ENCODE measurements at regions not wholly inside any gene's neighbourhood (a gene's known extent, or its start where the extent isn't known, plus 50 kb on each side); places are given as distances from the start of the nearest gene placed in this dataset.
"Not testable (repeated sequence)": the region's sequence is repeated elsewhere in the genome, so short reads cannot be mapped to it uniquely, and the experiment has no call there.

DNA sequence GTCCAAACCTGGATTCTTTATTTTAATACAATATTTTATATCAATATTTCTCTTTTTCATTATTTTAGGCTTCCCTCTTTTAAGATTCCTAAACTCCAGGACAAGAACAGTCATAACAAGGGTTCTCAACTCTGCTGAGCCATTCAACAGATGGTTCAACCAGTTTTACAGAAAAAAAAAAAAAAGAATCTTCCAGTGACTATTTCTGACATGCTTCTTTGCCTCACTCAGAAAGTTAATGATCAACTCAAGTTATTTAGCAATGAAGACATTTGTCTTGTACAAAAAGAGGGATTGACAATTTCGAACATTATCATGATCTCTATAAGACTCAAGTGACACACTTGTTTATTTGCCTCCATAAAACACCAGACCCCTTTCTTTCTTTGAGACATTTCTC lies 282.6 kb upstream of the GRID2 start:
- DNase-seq, result no peak
- no peaks in the 10 kb centered on the region for H3K27me3 ChIP-seq
- intact Hi-C loops (cut with DNase I), result no loop called here
- H3K4me3 ChIP-seq, result no peak overlapping the region
- H3K9me3 ChIP-seq, result no peaks in the 10 kb centered on the region
- no peaks in the 10 kb centered on the region for H3K4me1 ChIP-seq
- no peak overlapping the region for H3K27ac ChIP-seq
- H3K36me3 ChIP-seq, result no peaks in the 10 kb centered on the region
- H3K9ac ChIP-seq (ENCODE audit: low read depth in 2 of 2, low read length in 2 of 2), result no peak overlapping the region
- TF ChIP-seq CTCF (IDR thresholded peaks at IDR 0.05), result no peak

DNA sequence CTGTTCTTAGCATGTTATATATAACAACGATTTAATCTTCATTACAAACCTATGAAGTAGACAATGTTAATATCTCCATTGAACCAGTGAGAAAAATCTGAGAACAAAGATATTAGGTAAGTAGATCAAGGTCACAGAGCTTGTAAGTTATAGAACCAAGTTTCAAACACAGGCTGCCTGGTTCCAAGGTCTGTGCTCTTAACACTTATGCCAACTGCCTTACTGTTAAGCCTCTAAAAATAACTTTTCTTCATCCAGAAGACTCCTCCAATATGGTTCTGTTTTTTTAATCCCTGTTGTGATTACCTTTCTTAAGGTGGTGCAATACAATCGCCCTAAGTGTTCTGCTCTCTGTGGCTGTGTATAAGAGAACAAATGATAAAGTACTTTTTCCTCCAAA lies 282.0 kb upstream of the GRID2 start:
- Histone ChIP-seq H3K9me3 (no peaks in the 10 kb centered on the region), H3K4me3 (no peak overlapping the region), H3K36me3 (no peaks in the 10 kb centered on the region), H3K4me1 (no peaks in the 10 kb centered on the region), H3K27ac (no peak overlapping the region), H3K27me3 (no peaks in the 10 kb centered on the region), H3K9ac (ENCODE audit: low read depth in 2 of 2, low read length in 2 of 2) (no peak overlapping the region)
- no peak for TF ChIP-seq CTCF (IDR thresholded peaks at IDR 0.05)
- DNase-seq, result no peak
- intact Hi-C loops (cut with DNase I), result no loop called here

- H3K9me3 ChIP-seq; H3K36me3 ChIP-seq; H3K27me3 ChIP-seq; H3K4me1 ChIP-seq; H3K4me3 ChIP-seq; H3K9ac ChIP-seq (ENCODE audit: low read depth in 2 of 2, low read length in 2 of 2); intact Hi-C loops (cut with DNase I): not testable (repeated sequence)
- peak; percentile 48 for DNase-seq
- H3K27ac ChIP-seq, result peak overlapping the region; percentile 9
Observed at GRCh38 chr4:92028830-92029229, 274.9 kb upstream of the GRID2 start.

DNA sequence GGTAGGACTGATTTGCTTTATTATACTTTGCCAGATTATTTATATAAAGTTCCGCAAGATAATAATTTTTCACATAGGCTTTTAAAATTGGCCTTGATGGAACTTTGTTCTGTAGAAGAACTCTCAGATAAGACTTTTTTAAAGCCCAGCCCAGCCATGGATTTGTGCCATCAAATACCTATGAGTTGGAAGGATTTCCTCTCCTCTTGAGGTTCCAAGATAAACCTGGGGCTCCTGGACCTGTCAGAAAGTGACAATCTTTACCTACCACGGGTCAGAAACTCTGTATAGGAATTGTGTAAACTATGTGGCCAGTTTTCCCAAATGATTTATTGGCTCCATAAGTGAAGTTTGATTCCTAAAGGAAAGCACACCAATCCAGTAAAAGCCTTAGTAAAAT lies 271.9 kb upstream of the GRID2 start:
- Histone ChIP-seq H3K9ac (ENCODE audit: low read depth in 2 of 2, low read length in 2 of 2) (no peak overlapping the region), H3K4me1 (no peaks in the 10 kb centered on the region), H3K36me3 (no peaks in the 10 kb centered on the region), H3K27ac (peak overlapping the region; percentile 40), H3K27me3 (no peaks in the 10 kb centered on the region), H3K4me3 (no peak overlapping the region), H3K9me3 (no peaks in the 10 kb centered on the region)
- intact Hi-C loops (cut with DNase I), result no loop called here
- TF ChIP-seq CTCF (IDR thresholded peaks at IDR 0.05), result no peak
- DNase-seq, result peak; percentile 66

DNA sequence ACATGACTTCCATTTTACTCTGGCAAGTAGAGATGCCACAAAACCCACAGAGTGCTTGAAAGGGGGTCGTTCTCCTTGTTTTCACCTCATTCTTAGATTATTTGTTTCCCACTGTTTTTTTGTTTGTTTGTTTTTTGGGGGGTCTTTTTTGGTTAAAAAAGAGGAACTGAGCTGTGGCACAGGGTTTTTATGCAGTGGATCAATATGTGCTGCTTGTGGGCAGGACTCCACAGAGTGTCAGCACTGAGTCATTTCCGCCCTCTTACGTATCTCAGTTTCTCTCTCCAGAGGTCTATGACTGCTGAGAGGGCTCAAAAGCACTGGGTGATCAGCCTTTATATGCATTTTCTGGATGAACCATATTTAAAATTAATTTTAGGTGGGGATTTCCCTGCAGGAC lies 268.1 kb upstream of the GRID2 start:
- DNase-seq, result no peak
- intact Hi-C loops (cut with DNase I), result no loop called here
- H3K9ac ChIP-seq (ENCODE audit: low read depth in 2 of 2, low read length in 2 of 2), result no peak overlapping the region
- H3K27ac ChIP-seq, result no peak overlapping the region
- no peaks in the 10 kb centered on the region for H3K9me3 ChIP-seq
- H3K4me1 ChIP-seq, result no peaks in the 10 kb centered on the region
- H3K27me3 ChIP-seq, result no peaks in the 10 kb centered on the region
- no peak for TF ChIP-seq CTCF (IDR thresholded peaks at IDR 0.05)
- H3K36me3 ChIP-seq, result no peaks in the 10 kb centered on the region
- H3K4me3 ChIP-seq, result no peak overlapping the region

- intact Hi-C loops (cut with DNase I), result no loop called here
- Histone ChIP-seq H3K9ac (ENCODE audit: low read depth in 2 of 2, low read length in 2 of 2) (no peak overlapping the region), H3K27ac (no peak overlapping the region), H3K27me3 (no peaks in the 10 kb centered on the region), H3K4me3 (no peak overlapping the region), H3K4me1 (no peaks in the 10 kb centered on the region), H3K9me3 (no peaks in the 10 kb centered on the region), H3K36me3 (no peaks in the 10 kb centered on the region)
- TF ChIP-seq CTCF (IDR thresholded peaks at IDR 0.05), result no peak
- no peak for DNase-seq
Observed at GRCh38 chr4:92045718-92046117, 258.0 kb upstream of the GRID2 start.
